HEK293 (cell line): ENCODE measurements at regions not wholly inside any gene's neighbourhood (a gene's known extent, or its start where the extent isn't known, plus 50 kb on each side); places are given as distances from the start of the nearest gene placed in this dataset.

Source experiments
- ATF2 ChIP-seq: fragments of 450-650 bp; formaldehyde crosslinking; IDR thresholded peaks from 2 replicates; pipeline ENCODE4 v1.5.1; 2016; ENCODE audit warnings: missing biosample characterization, missing genetic modification characterization, low read depth
- CTCF ChIP-seq: fragments of 450-650 bp; formaldehyde crosslinking; IDR thresholded peaks from 2 replicates; pipeline ENCODE4 v1.5.1; 2016; ENCODE audit warnings: missing biosample characterization, missing genetic modification characterization
- EGR2 ChIP-seq: fragments of 450-650 bp; formaldehyde crosslinking; IDR thresholded peaks from 2 replicates; pipeline ENCODE4 v1.5.1; 2016; ENCODE audit warnings: low read depth, missing biosample characterization, missing genetic modification characterization
- ZNF133 ChIP-seq: fragments of 450-650 bp; formaldehyde crosslinking; IDR thresholded peaks from 2 replicates; pipeline ENCODE4 v1.5.1; 2016; ENCODE audit warnings: missing biosample characterization, missing genetic modification characterization
- ZNF138 ChIP-seq: fragments of 450-650 bp; formaldehyde crosslinking; IDR thresholded peaks from 2 replicates; pipeline ENCODE4 v1.5.1; 2016; ENCODE audit warnings: missing biosample characterization, missing genetic modification characterization, borderline replicate concordance
- ZNF175 ChIP-seq: fragments of 450-650 bp; formaldehyde crosslinking; IDR thresholded peaks from 2 replicates; pipeline ENCODE4 v1.5.1; 2016; ENCODE audit warnings: missing biosample characterization, missing genetic modification characterization
- ZNF350 ChIP-seq: fragments of 450-650 bp; formaldehyde crosslinking; IDR thresholded peaks from 2 replicates; pipeline ENCODE4 v1.5.0; 2017; ENCODE audit warnings: missing biosample characterization, mild to moderate bottlenecking, missing genetic modification characterization
- ZNF398 ChIP-seq: fragments of 450-650 bp; formaldehyde crosslinking; IDR thresholded peaks from 2 replicates; pipeline ENCODE4 v1.5.1; 2017; ENCODE audit warnings: missing biosample characterization, missing genetic modification characterization
- ZNF792 ChIP-seq: fragments of 450-650 bp; formaldehyde crosslinking; IDR thresholded peaks from 2 replicates; pipeline ENCODE4 v1.5.1; 2016; ENCODE audit warnings: missing biosample characterization, missing genetic modification characterization

DNA sequence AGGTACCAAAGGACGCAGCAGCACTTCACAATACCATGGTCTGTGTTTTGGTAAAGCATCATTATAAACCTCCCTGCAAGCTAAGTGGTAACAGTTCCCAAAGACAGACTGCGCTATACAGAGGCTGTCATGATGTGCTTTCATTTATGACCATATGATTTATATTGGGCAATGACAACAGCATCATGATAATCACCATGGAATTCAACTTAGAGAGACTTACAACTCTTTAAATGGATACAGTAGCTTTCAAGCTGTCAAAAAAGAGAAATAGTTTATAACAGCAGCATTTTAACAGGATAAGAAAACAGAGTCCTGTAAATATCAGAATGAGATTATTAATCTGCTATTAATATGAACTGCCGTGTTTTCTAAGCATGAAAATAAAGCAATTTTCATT lies 341.7 kb downstream of the GPR37 start:
- TF ChIP-seq ZNF398, result no peak
- TF ChIP-seq ZNF138 (tag by site-specific recombination), result no peak
- TF ChIP-seq ATF2 (tag by site-specific recombination), result no peak
- no peak for TF ChIP-seq CTCF (tag by site-specific recombination)
- TF ChIP-seq ZNF175 (tag by site-specific recombination), result no peak
- no peak for TF ChIP-seq ZNF350
- no peak for TF ChIP-seq ZNF133 (tag by site-specific recombination)
- TF ChIP-seq EGR2 (tag by site-specific recombination), result no peak
- TF ChIP-seq ZNF792, result no peak
